Ascending aorta (tissue), 2 donors: ENCODE measurements at regions not wholly inside any gene's neighbourhood (a gene's known extent, or its start where the extent isn't known, plus 50 kb on each side); places are given as distances from the start of the nearest gene placed in this dataset.

Experiments
- DNase-seq, 2 donors: peaks; one replicate each; pipeline ENCODE4 v3.0.0-alpha.2; 2019; ENCODE audit warnings: low spot score in 2 of 2
- H3K27ac ChIP-seq, 2 donors: fragments of 200-600 bp; sonication (generic); one replicate each; pipeline ENCODE4 v1.5.1; 2016 to 2017; ENCODE audit warnings: mild to moderate bottlenecking in 1 of 2
- H3K27me3 ChIP-seq: fragments of 200-600 bp; sonication (generic); one replicate; pipeline ENCODE4 v1.5.1; 2017
- H3K36me3 ChIP-seq, 2 donors: fragments of 200-600 bp; sonication (generic); one replicate each; pipeline ENCODE4 v1.5.1; 2016
- H3K4me1 ChIP-seq, 2 donors: fragments of 200-600 bp; sonication (generic); one replicate each; pipeline ENCODE4 v1.5.1; 2016 to 2017; ENCODE audit warnings: mild to moderate bottlenecking in 1 of 2
- H3K4me3 ChIP-seq, 2 donors: fragments of 200-600 bp; sonication (generic); one replicate each; pipeline ENCODE4 v1.5.1; 2016 to 2017; ENCODE audit warnings: mild to moderate bottlenecking in 1 of 2
- H3K9me3 ChIP-seq, 2 donors: fragments of 200-600 bp; sonication (generic); one replicate each; pipeline ENCODE4 v1.5.1; 2016
- CTCF ChIP-seq, 3 experiments: fragments of 200-600 bp in 2 of 3; fragments of 450-650 bp in 1 of 3; sonication (generic) in 2 of 3; IDR thresholded peaks; one replicate each; pipeline ENCODE4 v1.5.1; 2016 to 2019; ENCODE audit warnings: antibody characterized with exemption in 3 of 3, mild to moderate bottlenecking in 1 of 3, moderate library complexity in 1 of 3
- intact Hi-C: fragments of 100-400 bp; cut with DNase I; formaldehyde crosslinking; loops from one replicate; pipeline ENCODE4 v1.15.1; 2023

GRCh38 chr2:109694190-109694589 lies 80.0 kb downstream of the SOWAHC start:
- Histone ChIP-seq H3K27ac (peak overlapping the region; percentile 78 to 79), H3K4me1 (peaks cover 22 to 35% of the 10 kb centered on the region in 2 donors)

GRCh38 chr2:109695290-109695689 lies 81.1 kb downstream of the SOWAHC start:
- H3K9me3 ChIP-seq, result no peaks in the 10 kb centered on the region
- peak overlapping the region in 1 of 2 donors; percentile 78 for H3K27ac ChIP-seq
- H3K27me3 ChIP-seq, result no peaks in the 10 kb centered on the region
- TF ChIP-seq CTCF (IDR thresholded peaks at IDR 0.05), result no peak
- H3K36me3 ChIP-seq, result no peaks in the 10 kb centered on the region
- no peak overlapping the region for H3K4me3 ChIP-seq
- DNase-seq, result no peak
- peaks cover 23 to 42% of the 10 kb centered on the region in 2 donors for H3K4me1 ChIP-seq
- intact Hi-C loops, result no loop called here

More at GRCh38 chr2:109694190-109694589, 80.0 kb downstream of the SOWAHC start:
- no peak overlapping the region for H3K4me3 ChIP-seq
- DNase-seq, result no peak
- TF ChIP-seq CTCF (IDR thresholded peaks at IDR 0.05), result no peak
- H3K9me3 ChIP-seq, result no peaks in the 10 kb centered on the region
- no peaks in the 10 kb centered on the region for H3K27me3 ChIP-seq
- intact Hi-C loops, result no loop called here
- H3K36me3 ChIP-seq, result no peaks in the 10 kb centered on the region

GRCh38 chr2:109699646-109700045 lies 85.5 kb downstream of the SOWAHC start:
- H3K36me3 ChIP-seq, result no peaks in the 10 kb centered on the region
- peaks cover 4 to 23% of the 10 kb centered on the region in 2 donors for H3K4me1 ChIP-seq
- intact Hi-C loops, result no loop called here
- TF ChIP-seq CTCF (IDR thresholded peaks at IDR 0.05), result no peak
- H3K27ac ChIP-seq, result peak overlapping the region; percentile 69 to 78
- no peak for DNase-seq
- H3K27me3 ChIP-seq, result no peaks in the 10 kb centered on the region
- peak overlapping the region; percentile 13 to 37 for H3K4me3 ChIP-seq
- no peaks in the 10 kb centered on the region for H3K9me3 ChIP-seq

- no peak for TF ChIP-seq CTCF (IDR thresholded peaks at IDR 0.05)
- no peaks in the 10 kb centered on the region for H3K27me3 ChIP-seq
- H3K27ac ChIP-seq, result peak overlapping the region; percentile 69 to 78
- no peak for DNase-seq
- intact Hi-C loops, result no loop called here
- H3K4me3 ChIP-seq, result no peak overlapping the region
- H3K36me3 ChIP-seq, result no peaks in the 10 kb centered on the region
- no peaks in the 10 kb centered on the region for H3K9me3 ChIP-seq
- H3K4me1 ChIP-seq, result peaks cover 4 to 20% of the 10 kb centered on the region in 2 donors
These were observed 86.6 kb downstream of the SOWAHC start for GRCh38 chr2:109700680-109701274.

GRCh38 chr2:109701362-109701761 lies 87.2 kb downstream of the SOWAHC start:
- no peak for TF ChIP-seq CTCF (IDR thresholded peaks at IDR 0.05)
- Histone ChIP-seq H3K9me3 (no peaks in the 10 kb centered on the region), H3K27ac (no peak overlapping the region), H3K27me3 (no peaks in the 10 kb centered on the region), H3K36me3 (no peaks in the 10 kb centered on the region), H3K4me1 (peaks cover 4 to 20% of the 10 kb centered on the region in 2 donors), H3K4me3 (no peak overlapping the region)
- no peak for DNase-seq
- intact Hi-C loops, result no loop called here
